GM23338 (cell line): ENCODE measurements at regions not wholly inside any gene's neighbourhood (a gene's known extent, or its start where the extent isn't known, plus 50 kb on each side); places are given as distances from the start of the nearest gene placed in this dataset.
A peak's percentile ranks its signal among the peaks of the same experiment; 100 is the strongest.

Source experiments
- ATAC-seq: fragments of 200-7000 bp; cut with Tn5 transposase; 3 replicates; pipeline ENCODE4 v1.9.1; 2020
- DNase-seq: peaks from one replicate; pipeline ENCODE4 v3.0.0-alpha.2; 2015; ENCODE audit warnings: low spot score
- H2AFZ ChIP-seq: fragments of 200-600 bp; sonication (generic); 2 replicates; pipeline ENCODE4 v1.8.0; 2016; ENCODE audit warnings: antibody characterized with exemption, mild to moderate bottlenecking, moderate library complexity
- H3F3A ChIP-seq: fragments of 200-600 bp; sonication (generic); replicated peaks from 2 replicates; pipeline ENCODE4 v1.8.0; 2017; ENCODE audit warnings: antibody characterized with exemption, mixed run types, low read depth
- H3K27ac ChIP-seq: fragments of 200-600 bp; sonication (generic); 2 replicates; pipeline ENCODE4 v1.6.1; 2016; ENCODE audit warnings: low read depth
- H3K27me3 ChIP-seq: fragments of 200-600 bp; sonication (generic); 2 replicates; pipeline ENCODE4 v1.8.0; 2016; ENCODE audit warnings: mild to moderate bottlenecking, mixed run types, moderate library complexity; ENCODE audit not compliant: insufficient read depth
- H3K36me3 ChIP-seq: fragments of 200-600 bp; sonication (generic); 2 replicates; pipeline ENCODE4 v1.8.0; 2016; ENCODE audit warnings: mild to moderate bottlenecking; ENCODE audit not compliant: insufficient read depth
- H3K4me1 ChIP-seq: fragments of 200-600 bp; sonication (generic); 2 replicates; pipeline ENCODE4 v1.8.0; 2016; ENCODE audit warnings: mild to moderate bottlenecking, moderate library complexity; ENCODE audit not compliant: insufficient read depth
- H3K4me2 ChIP-seq: fragments of 200-600 bp; sonication (generic); 2 replicates; pipeline ENCODE4 v1.7.1; 2017; ENCODE audit warnings: mixed run types
- H3K4me3 ChIP-seq: fragments of 200-600 bp; sonication (generic); 2 replicates; pipeline ENCODE4 v1.6.1; 2016; ENCODE audit warnings: mixed run types
- H3K79me2 ChIP-seq: fragments of 200-600 bp; sonication (generic); replicated peaks from 2 replicates; pipeline ENCODE4 v1.8.0; 2017; ENCODE audit warnings: mild to moderate bottlenecking; ENCODE audit not compliant: insufficient read depth
- H3K9me2 ChIP-seq: fragments of 200-600 bp; sonication (generic); 2 replicates; pipeline ENCODE4 v1.8.0; 2017; ENCODE audit not compliant: insufficient read depth
- H4K20me1 ChIP-seq: fragments of 200-600 bp; sonication (generic); replicated peaks from 2 replicates; pipeline ENCODE4 v1.8.0; 2017; ENCODE audit warnings: mild to moderate bottlenecking; ENCODE audit not compliant: insufficient read depth
- H3K27ac Mint-ChIP-seq: 2 replicates; pipeline ENCODE4 v1.8.0; 2020; ENCODE audit warnings: inconsistent platforms, mild to moderate bottlenecking, moderate library complexity, mixed read lengths
- H3K27me3 Mint-ChIP-seq: 3 replicates; pipeline ENCODE4 v1.8.0; 2022; ENCODE audit warnings: low read depth, mild to moderate bottlenecking, moderate library complexity, mixed read lengths, inconsistent platforms; ENCODE audit not compliant: insufficient read depth, poor library complexity
- H3K36me3 Mint-ChIP-seq: 3 replicates; pipeline ENCODE4 v1.8.0; 2021; ENCODE audit warnings: low read depth, mild to moderate bottlenecking, inconsistent platforms, moderate library complexity, mixed read lengths
- H3K4me1 Mint-ChIP-seq: 3 replicates; pipeline ENCODE4 v1.8.0; 2020; ENCODE audit warnings: mild to moderate bottlenecking, inconsistent platforms, mixed read lengths
- H3K4me3 Mint-ChIP-seq: 3 replicates; pipeline ENCODE4 v1.8.0; 2021; ENCODE audit warnings: moderate library complexity, mild to moderate bottlenecking, inconsistent platforms, mixed read lengths
- H3K9me3 Mint-ChIP-seq: 3 replicates; pipeline ENCODE4 v1.8.0; 2020; ENCODE audit warnings: moderate library complexity, mild to moderate bottlenecking, inconsistent platforms, mixed read lengths
- CREB1 ChIP-seq: fragments of 250-450 bp; sonication (Bioruptor Pico); IDR thresholded peaks from 2 replicates; pipeline ENCODE4 v1.5.0; 2020; ENCODE audit warnings: low read depth, mild to moderate bottlenecking, moderate library complexity
- CTCF ChIP-seq, 2 experiments: fragments of 200-600 bp in 1 of 2; sonication (generic) in 1 of 2; conservative IDR thresholded peaks; 2 replicates each; pipeline versions ENCODE4 v1.5.1 to v1.6.1; 2016 to 2017; ENCODE audit warnings: antibody characterized with exemption in 2 of 2, low read depth in 2 of 2, mild to moderate bottlenecking in 2 of 2, moderate library complexity in 1 of 2
- ETS1 ChIP-seq: IDR thresholded peaks from 2 replicates; pipeline ENCODE4 v1.6.1; 2016; ENCODE audit warnings: antibody characterized with exemption
- EZH2 ChIP-seq: fragments of 200-600 bp; sonication (generic); IDR thresholded peaks from one replicate; pipeline ENCODE4 v1.8.0; 2017; ENCODE audit warnings: antibody characterized with exemption, mild to moderate bottlenecking, low read depth; ENCODE audit not compliant: unreplicated experiment
- EZH2phosphoT487 ChIP-seq: fragments of 200-600 bp; sonication (generic); IDR thresholded peaks from one replicate; pipeline ENCODE4 v1.8.1; 2018; ENCODE audit warnings: antibody characterized with exemption; ENCODE audit not compliant: unreplicated experiment
- JUNB ChIP-seq: IDR thresholded peaks from one replicate; pipeline ENCODE4 v1.6.1; 2016; ENCODE audit warnings: antibody characterized with exemption; ENCODE audit not compliant: unreplicated experiment
- NANOG ChIP-seq: IDR thresholded peaks from 2 replicates; pipeline ENCODE4 v1.6.1; 2016; ENCODE audit warnings: antibody characterized with exemption, borderline replicate concordance
- POLR2AphosphoS5 ChIP-seq: IDR thresholded peaks from 2 replicates; pipeline ENCODE4 v1.6.1; 2016; ENCODE audit warnings: antibody characterized with exemption, low read depth
- REST ChIP-seq: IDR thresholded peaks from one replicate; pipeline ENCODE4 v1.6.1; 2018; ENCODE audit warnings: antibody characterized with exemption; ENCODE audit not compliant: unreplicated experiment
- STAT1 ChIP-seq: IDR thresholded peaks from one replicate; pipeline ENCODE4 v1.6.1; 2016; ENCODE audit warnings: antibody characterized with exemption; ENCODE audit not compliant: unreplicated experiment
- ZNF114 ChIP-seq: fragments of 250-450 bp; sonication (Bioruptor Pico); IDR thresholded peaks from 2 replicates; pipeline ENCODE4 v1.5.0; 2020; ENCODE audit warnings: mild to moderate bottlenecking, moderate library complexity
- ZNF331 ChIP-seq: fragments of 250-450 bp; sonication (Bioruptor Pico); IDR thresholded peaks from 2 replicates; pipeline ENCODE4 v1.5.0; 2020; ENCODE audit warnings: low read depth, mild to moderate bottlenecking, moderate library complexity
- ZNF462 ChIP-seq: fragments of 250-450 bp; sonication (Bioruptor Pico); IDR thresholded peaks from 2 replicates; pipeline ENCODE4 v1.5.0; 2020; ENCODE audit warnings: mild to moderate bottlenecking, moderate library complexity

GRCh38 chr12:69061574-69061973, 128.6 kb upstream of the CPM start:
- Histone ChIP-seq H4K20me1 (no peaks in the 10 kb centered on the region), H3K27ac (no peak overlapping the region), H3K4me2 (no peak overlapping the region), H3K4me3 (no peak overlapping the region), H3K36me3 (no peaks in the 10 kb centered on the region), H3K27me3 (no peaks in the 10 kb centered on the region), H2AFZ (no peak overlapping the region), H3K4me1 (no peaks in the 10 kb centered on the region), H3F3A (no peaks in the 10 kb centered on the region), H3K9me2 (no peaks in the 10 kb centered on the region), H3K79me2 (no peaks in the 10 kb centered on the region)
- no peaks in the 10 kb centered on the region for H3K36me3 Mint-ChIP-seq
- no peaks in the 10 kb centered on the region for H3K9me3 Mint-ChIP-seq
- ATAC-seq, result 0 out of 3 replicates have a peak, but pooled peaks have one; percentile 32
- no peak for TF ChIP-seq EZH2phosphoT487
- TF ChIP-seq EZH2, result no peak
- no peak for TF ChIP-seq CREB1 (CRISPR knock-in tag)
- TF ChIP-seq ETS1, result no peak
- no peak for TF ChIP-seq NANOG
- TF ChIP-seq ZNF462, result no peak
- no peak for TF ChIP-seq ZNF331 (CRISPR knock-in tag)
- no peak for TF ChIP-seq ZNF114 (CRISPR knock-in tag)
- TF ChIP-seq POLR2AphosphoS5, result no peak
- no peak for TF ChIP-seq REST
- TF ChIP-seq CTCF (conservative IDR thresholded peaks at IDR 0.05; ENCODE audit: low read depth in 2 of 2), result no peak
- TF ChIP-seq STAT1, result no peak
- no peak for TF ChIP-seq JUNB
- H3K4me3 Mint-ChIP-seq, result no peak overlapping the region
- DNase-seq, result no peak
- H3K4me1 Mint-ChIP-seq, result peaks cover 10% of the 10 kb centered on the region
- H3K27me3 Mint-ChIP-seq, result no peaks in the 10 kb centered on the region
- no peak overlapping the region; the same call in none of the 2 replicates for H3K27ac Mint-ChIP-seq
